ENCODE measurements at regions not wholly inside any gene's neighbourhood (a gene's known extent, or its start where the extent isn't known, plus 50 kb on each side); places are given as distances from the start of the nearest gene placed in this dataset.

GRCh38 chr5:136924490-136924889, 559.1 kb upstream of the TRPC7 start:
- WGBS, 4 donors: 27 to 89% (median 82%) methylated on average over 1 of the region's 1 CpG

GRCh38 chr5:136910625-136911024, 545.3 kb upstream of the TRPC7 start:
- TF ChIP-seq CTCF (IDR thresholded peaks at IDR 0.05): no peak
- no peak for TF ChIP-seq POLR2A (IDR thresholded peaks at IDR 0.05)
- Histone ChIP-seq H3K27ac (no peak overlapping the region), H3K27me3 (no peaks in the 10 kb centered on the region), H3K36me3 (replicated peaks in 1 of 2) (no peaks in the 10 kb centered on the region), H3K9me3 (replicated peaks in 1 of 3) (no peaks in the 10 kb centered on the region), H3K4me3 (no peak overlapping the region), H3K4me1 (replicated peaks in 1 of 2) (no peaks in the 10 kb centered on the region)
- DNase-seq: no peak
- WGBS, 4 donors: 83 to 100% (median 95%) methylated on average over 1 to 2 of the region's 2 CpGs
- intact Hi-C loops (cut with DNase I): no loop called here

More at GRCh38 chr5:136924490-136924889, 559.1 kb upstream of the TRPC7 start:
- no peak for DNase-seq
- TF ChIP-seq POLR2A (IDR thresholded peaks at IDR 0.05): no peak
- TF ChIP-seq CTCF (IDR thresholded peaks at IDR 0.05): no peak
- H3K27ac ChIP-seq: no peak overlapping the region
- no peaks in the 10 kb centered on the region for H3K4me1 ChIP-seq (replicated peaks in 1 of 2)
- no peak overlapping the region for H3K4me3 ChIP-seq
- H3K27me3 ChIP-seq: no peaks in the 10 kb centered on the region
- no peaks in the 10 kb centered on the region for H3K36me3 ChIP-seq (replicated peaks in 1 of 2)
- no peaks in the 10 kb centered on the region for H3K9me3 ChIP-seq (replicated peaks in 1 of 3)
- intact Hi-C loops (cut with DNase I): no loop called here

GRCh38 chr5:136909906-136910305, 544.6 kb upstream of the TRPC7 start:
- TF ChIP-seq CTCF (IDR thresholded peaks at IDR 0.05) (no peak), POLR2A (IDR thresholded peaks at IDR 0.05) (no peak)
- H3K36me3 ChIP-seq (replicated peaks in 1 of 2): no peaks in the 10 kb centered on the region
- intact Hi-C loops (cut with DNase I): no loop called here
- WGBS, 4 donors: 80 to 86% (median 82%) methylated on average over 2 of the region's 2 CpGs
- H3K27me3 ChIP-seq: no peaks in the 10 kb centered on the region
- DNase-seq: no peak
- no peak overlapping the region for H3K27ac ChIP-seq
- no peaks in the 10 kb centered on the region for H3K4me1 ChIP-seq (replicated peaks in 1 of 2)
- H3K9me3 ChIP-seq (replicated peaks in 1 of 3): no peaks in the 10 kb centered on the region
- H3K4me3 ChIP-seq: no peak overlapping the region

GRCh38 chr5:136907371-136907770, 542.0 kb upstream of the TRPC7 start:
- Histone ChIP-seq H3K27me3 (no peaks in the 10 kb centered on the region), H3K4me3 (no peak overlapping the region), H3K9me3 (replicated peaks in 1 of 3) (peaks cover 0 to 10% (median 0%) of the 10 kb centered on the region in 3 donors), H3K4me1 (replicated peaks in 1 of 2) (no peaks in the 10 kb centered on the region), H3K36me3 (replicated peaks in 1 of 2) (no peaks in the 10 kb centered on the region), H3K27ac (no peak overlapping the region)
- intact Hi-C loops (cut with DNase I): no loop called here
- no peak for DNase-seq
- no peak for TF ChIP-seq CTCF (IDR thresholded peaks at IDR 0.05)
- TF ChIP-seq POLR2A (IDR thresholded peaks at IDR 0.05): no peak
- WGBS, 4 donors: 69 to 78% (median 74%) methylated on average over 3 of the region's 3 CpGs
